Activated CD4-positive, alpha-beta T cell treated with anti-CD3 and anti-CD28 coated beads, Interleukin-2, amount 10 ng/mL, durations not matched to agents 7 days and 5 days (primary cell): ENCODE measurements at regions not wholly inside any gene's neighbourhood (a gene's known extent, or its start where the extent isn't known, plus 50 kb on each side); places are given as distances from the start of the nearest gene placed in this dataset.

ENCODE experiments used
- CTCF ChIA-PET: fragments of 350-600 bp; sonication (Branson Sonifier 250); formaldehyde crosslinking; loops from one replicate; lab custom pipeline; 2021; ENCODE audit warnings: antibody characterized with exemption; lab: Charles Lee
- POLR2A ChIA-PET: fragments of 350-600 bp; sonication (Branson Sonifier 250); formaldehyde crosslinking; loops from one replicate; lab custom pipeline; 2021; ENCODE audit warnings: antibody characterized with exemption; lab: Charles Lee
- DNase-seq: peaks from one replicate; pipeline ENCODE4 v3.0.0-alpha.2; 2020
- H3K27ac Mint-ChIP-seq: one replicate; pipeline ENCODE4 v1.8.0; 2021; ENCODE audit warnings: mild to moderate bottlenecking, moderate library complexity, mixed read lengths
- H3K27me3 Mint-ChIP-seq: one replicate; pipeline ENCODE4 v1.8.0; 2021; ENCODE audit warnings: mixed read lengths
- H3K36me3 Mint-ChIP-seq: one replicate; pipeline ENCODE4 v1.8.0; 2021; ENCODE audit warnings: low read depth, mixed read lengths
- H3K4me1 Mint-ChIP-seq: one replicate; pipeline ENCODE4 v1.8.0; 2021; ENCODE audit warnings: mixed read lengths
- H3K4me3 Mint-ChIP-seq: one replicate; pipeline ENCODE4 v1.8.0; 2021; ENCODE audit warnings: mild to moderate bottlenecking, moderate library complexity, mixed read lengths
- H3K9me3 Mint-ChIP-seq: one replicate; pipeline ENCODE4 v1.8.0; 2021; ENCODE audit warnings: mixed read lengths

DNA sequence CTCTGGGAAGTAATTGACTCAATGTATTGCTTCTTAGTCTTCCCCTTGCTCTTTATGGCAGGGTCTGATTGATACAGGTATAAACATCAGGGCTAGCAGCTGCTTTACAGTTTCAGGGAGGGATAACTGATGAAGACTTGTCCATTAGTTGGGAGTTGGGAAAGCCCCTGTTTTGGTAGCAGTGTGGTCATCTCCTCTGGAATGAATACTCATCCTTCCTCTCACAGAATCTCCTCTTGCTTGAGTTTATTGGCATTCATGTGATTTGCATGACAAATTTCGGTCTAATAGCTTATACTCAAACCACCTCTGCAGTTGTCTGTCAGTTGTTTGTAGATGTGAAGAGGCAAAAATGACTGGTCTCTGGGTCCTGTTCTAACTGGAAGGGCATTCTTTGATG lies 79.7 kb downstream of the FAT3 start:
- ChIA-PET CTCF (no interaction called here), POLR2A (no interaction called here)
- H3K27me3 Mint-ChIP-seq, result no peaks in the 10 kb centered on the region
- H3K9me3 Mint-ChIP-seq, result no peaks in the 10 kb centered on the region
- DNase-seq, result no peak
- H3K4me3 Mint-ChIP-seq, result no peak overlapping the region
- no peak overlapping the region for H3K27ac Mint-ChIP-seq
- no peaks in the 10 kb centered on the region for H3K36me3 Mint-ChIP-seq
- H3K4me1 Mint-ChIP-seq, result no peaks in the 10 kb centered on the region

DNA sequence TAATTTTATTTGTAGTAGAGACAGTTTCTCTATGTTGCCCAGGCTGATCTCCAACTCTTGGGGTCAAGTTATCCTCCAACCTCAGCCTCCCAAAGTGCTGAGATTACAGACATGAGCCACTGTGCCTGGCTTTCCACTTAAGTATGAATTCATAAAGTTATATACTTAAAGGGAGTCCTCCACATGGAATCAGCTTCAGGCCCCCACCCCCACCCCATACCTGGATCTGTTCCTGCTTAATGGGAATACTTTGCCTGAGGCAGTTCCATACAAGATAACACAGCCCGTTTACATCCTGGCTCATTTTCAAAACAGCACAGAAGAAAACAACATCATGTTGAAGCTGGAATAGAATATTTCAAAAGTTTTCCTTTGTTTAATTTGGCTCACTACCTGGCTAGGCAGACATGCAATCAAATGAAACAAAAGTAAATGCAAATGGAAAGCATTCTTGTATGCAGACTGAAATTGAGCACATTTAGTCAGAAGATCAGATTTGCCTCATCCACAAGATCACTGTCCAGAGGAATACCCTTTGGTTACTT lies 82.4 kb downstream of the FAT3 start:
- no peak overlapping the region for H3K4me3 Mint-ChIP-seq
- DNase-seq, result no peak
- POLR2A ChIA-PET, result no interaction called here
- H3K9me3 Mint-ChIP-seq, result no peaks in the 10 kb centered on the region
- CTCF ChIA-PET, result no interaction called here
- H3K27ac Mint-ChIP-seq, result no peak overlapping the region
- no peaks in the 10 kb centered on the region for H3K27me3 Mint-ChIP-seq
- H3K36me3 Mint-ChIP-seq, result no peaks in the 10 kb centered on the region
- H3K4me1 Mint-ChIP-seq, result no peaks in the 10 kb centered on the region

- CTCF ChIA-PET, result interaction anchor here (0.6 kb wide), 1 partner anchor 27 kb away, joined by 3 read pairs; no protein-coding TSS in a partner anchor
- POLR2A ChIA-PET, result no interaction called here
- no peak overlapping the region for H3K4me3 Mint-ChIP-seq
- no peak overlapping the region for H3K27ac Mint-ChIP-seq
- H3K36me3 Mint-ChIP-seq, result no peaks in the 10 kb centered on the region
- no peaks in the 10 kb centered on the region for H3K9me3 Mint-ChIP-seq
- no peaks in the 10 kb centered on the region for H3K4me1 Mint-ChIP-seq
- H3K27me3 Mint-ChIP-seq, result no peaks in the 10 kb centered on the region
- DNase-seq, result no peak
Measured at GRCh38 chr11:92308366-92308765, 83.7 kb downstream of the FAT3 start.

- H3K27me3 Mint-ChIP-seq, result no peaks in the 10 kb centered on the region
- ChIA-PET CTCF (no interaction called here), POLR2A (no interaction called here)
- no peaks in the 10 kb centered on the region for H3K4me1 Mint-ChIP-seq
- no peak for DNase-seq
- no peaks in the 10 kb centered on the region for H3K9me3 Mint-ChIP-seq
- H3K36me3 Mint-ChIP-seq, result no peaks in the 10 kb centered on the region
- no peak overlapping the region for H3K27ac Mint-ChIP-seq
- no peak overlapping the region for H3K4me3 Mint-ChIP-seq
Measured at GRCh38 chr11:92311616-92312449, 87.2 kb downstream of the FAT3 start.

- H3K9me3 Mint-ChIP-seq, result no peaks in the 10 kb centered on the region
- H3K36me3 Mint-ChIP-seq, result no peaks in the 10 kb centered on the region
- ChIA-PET CTCF (no interaction called here), POLR2A (no interaction called here)
- H3K27ac Mint-ChIP-seq, result no peak overlapping the region
- no peak for DNase-seq
- H3K27me3 Mint-ChIP-seq, result no peaks in the 10 kb centered on the region
- H3K4me1 Mint-ChIP-seq, result no peaks in the 10 kb centered on the region
- H3K4me3 Mint-ChIP-seq, result no peak overlapping the region
Measured at GRCh38 chr11:92313784-92314183, 89.2 kb downstream of the FAT3 start.

GRCh38 chr11:92314499-92314898 lies 89.9 kb downstream of the FAT3 start:
- Mint-ChIP-seq H3K27ac (no peak overlapping the region), H3K4me3 (no peak overlapping the region), H3K36me3 (no peaks in the 10 kb centered on the region), H3K4me1 (no peaks in the 10 kb centered on the region), H3K27me3 (no peaks in the 10 kb centered on the region), H3K9me3 (no peaks in the 10 kb centered on the region)
- CTCF ChIA-PET, result no interaction called here
- POLR2A ChIA-PET, result no interaction called here
- no peak for DNase-seq

DNA sequence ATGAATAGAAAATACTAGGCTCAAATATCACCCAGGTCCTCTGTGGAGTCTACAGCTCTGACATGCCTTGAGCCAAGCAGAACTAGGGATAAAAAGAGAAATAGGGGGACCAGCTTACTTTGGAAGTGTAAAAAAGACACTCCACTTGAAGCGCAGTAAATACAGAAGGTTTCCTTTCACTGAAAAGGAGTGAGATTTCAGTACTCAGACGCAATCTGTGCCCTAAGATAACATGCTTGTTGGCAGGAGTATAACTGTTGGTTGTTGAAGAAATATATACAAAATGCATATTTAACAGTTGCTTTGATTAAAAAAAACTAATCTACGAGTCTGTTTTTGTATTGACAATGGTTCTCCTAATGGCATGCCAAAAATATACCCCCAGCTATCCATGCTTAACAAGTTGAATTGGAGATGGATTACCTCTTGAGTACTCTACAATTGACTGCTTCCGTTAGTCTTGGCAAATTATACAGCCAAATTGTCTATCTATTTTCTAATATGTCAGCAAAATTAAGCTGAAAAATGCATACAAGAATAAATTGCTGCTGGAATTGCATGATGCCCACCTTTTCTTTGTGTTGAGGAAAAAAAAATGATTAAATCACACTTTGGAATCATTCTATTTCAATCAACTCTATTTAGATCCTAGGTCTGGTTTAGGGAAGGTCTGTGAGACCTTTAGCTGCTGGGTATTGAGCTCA lies 91.6 kb downstream of the FAT3 start:
- Mint-ChIP-seq H3K36me3 (no peaks in the 10 kb centered on the region), H3K4me1 (no peaks in the 10 kb centered on the region), H3K9me3 (no peaks in the 10 kb centered on the region), H3K27me3 (no peaks in the 10 kb centered on the region), H3K27ac (no peak overlapping the region), H3K4me3 (no peak overlapping the region)
- DNase-seq, result no peak
- ChIA-PET CTCF (interaction anchor here (0.5 kb wide), 1 partner anchor 968 kb away, joined by 3 read pairs; no protein-coding TSS in a partner anchor), POLR2A (no interaction called here)

DNA sequence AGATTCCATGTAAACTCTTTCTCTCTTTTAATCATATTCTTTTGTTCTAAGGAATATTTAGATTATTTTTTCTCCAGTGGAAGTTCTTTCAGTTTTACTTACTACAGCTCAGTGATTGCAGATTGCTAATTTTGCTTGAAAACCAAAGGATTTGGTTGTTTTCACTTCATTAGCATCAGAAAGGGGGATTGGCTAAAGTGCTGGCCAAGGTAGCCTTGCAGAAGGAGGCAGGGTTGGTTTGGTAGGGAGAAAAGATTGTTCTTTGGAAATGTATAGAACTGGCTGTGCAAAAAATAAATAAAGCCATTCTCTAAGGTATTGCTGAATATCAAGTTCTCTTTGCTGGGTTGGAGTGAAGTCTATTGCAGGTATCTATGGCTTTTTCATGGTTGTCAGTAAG lies 92.6 kb downstream of the FAT3 start:
- ChIA-PET POLR2A (no interaction called here), CTCF (no interaction called here)
- Mint-ChIP-seq H3K27me3 (no peaks in the 10 kb centered on the region), H3K27ac (no peak overlapping the region), H3K36me3 (no peaks in the 10 kb centered on the region), H3K4me1 (no peaks in the 10 kb centered on the region), H3K4me3 (no peak overlapping the region), H3K9me3 (no peaks in the 10 kb centered on the region)
- no peak for DNase-seq

- no peak for DNase-seq
- no peak overlapping the region for H3K4me3 Mint-ChIP-seq
- H3K27ac Mint-ChIP-seq, result no peak overlapping the region
- no peaks in the 10 kb centered on the region for H3K4me1 Mint-ChIP-seq
- H3K36me3 Mint-ChIP-seq, result no peaks in the 10 kb centered on the region
- CTCF ChIA-PET, result no interaction called here
- H3K9me3 Mint-ChIP-seq, result no peaks in the 10 kb centered on the region
- POLR2A ChIA-PET, result no interaction called here
- H3K27me3 Mint-ChIP-seq, result no peaks in the 10 kb centered on the region
Measured at GRCh38 chr11:92317721-92318120, 93.1 kb downstream of the FAT3 start.

DNA sequence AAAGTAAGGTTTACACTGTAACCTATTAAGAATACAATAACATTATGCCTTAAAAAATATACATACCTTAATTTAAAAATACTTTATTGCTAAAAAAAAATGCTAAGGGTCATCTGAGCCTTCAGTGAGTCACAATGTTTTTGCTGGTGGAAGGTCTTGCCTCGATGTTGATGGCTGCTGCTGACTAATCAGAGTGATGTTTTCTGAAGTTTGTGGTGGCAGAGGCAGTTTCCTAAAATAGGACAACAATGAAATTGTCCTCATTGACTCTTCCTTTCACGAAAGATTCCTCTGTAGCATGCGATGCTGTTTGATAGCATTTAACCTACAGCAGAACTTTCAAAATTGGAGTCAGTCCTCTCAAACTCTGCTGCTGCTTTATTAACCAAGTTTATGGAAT lies 97.6 kb downstream of the FAT3 start:
- Mint-ChIP-seq H3K4me1 (no peaks in the 10 kb centered on the region), H3K36me3 (no peaks in the 10 kb centered on the region), H3K9me3 (no peaks in the 10 kb centered on the region), H3K4me3 (no peak overlapping the region), H3K27me3 (no peaks in the 10 kb centered on the region), H3K27ac (no peak overlapping the region)
- POLR2A ChIA-PET, result no interaction called here
- CTCF ChIA-PET, result no interaction called here
- no peak for DNase-seq

DNA sequence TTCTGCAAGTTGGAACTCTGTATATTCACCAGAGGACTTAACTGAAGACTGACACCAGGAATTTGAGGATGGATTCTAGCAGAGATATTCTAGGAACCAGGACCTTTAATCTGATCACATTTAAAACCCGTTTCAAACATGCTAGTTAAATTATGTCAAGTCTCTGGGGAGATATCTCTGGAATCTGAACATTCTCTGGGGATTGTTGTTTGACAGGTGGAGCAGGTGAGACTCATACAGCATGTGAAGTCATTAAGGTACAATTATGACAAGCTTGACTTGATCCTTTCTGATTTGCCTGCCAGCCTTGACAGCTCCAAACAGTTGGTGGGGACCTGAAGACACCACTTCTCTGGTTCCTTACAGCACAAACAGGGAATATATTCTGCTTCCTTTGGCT lies 100.3 kb downstream of the FAT3 start:
- no peak overlapping the region for H3K27ac Mint-ChIP-seq
- ChIA-PET POLR2A (no interaction called here), CTCF (interaction anchor here (0.5 kb wide), 1 partner anchor 1629 kb away, joined by 3 read pairs; no protein-coding TSS in a partner anchor)
- H3K27me3 Mint-ChIP-seq, result no peaks in the 10 kb centered on the region
- no peaks in the 10 kb centered on the region for H3K4me1 Mint-ChIP-seq
- H3K36me3 Mint-ChIP-seq, result no peaks in the 10 kb centered on the region
- H3K4me3 Mint-ChIP-seq, result no peak overlapping the region
- no peak for DNase-seq
- H3K9me3 Mint-ChIP-seq, result no peaks in the 10 kb centered on the region

GRCh38 chr11:92325416-92325815 lies 100.8 kb downstream of the FAT3 start:
- Mint-ChIP-seq H3K27me3 (no peaks in the 10 kb centered on the region), H3K4me1 (no peaks in the 10 kb centered on the region), H3K4me3 (no peak overlapping the region), H3K9me3 (no peaks in the 10 kb centered on the region), H3K27ac (no peak overlapping the region), H3K36me3 (no peaks in the 10 kb centered on the region)
- POLR2A ChIA-PET, result no interaction called here
- no peak for DNase-seq
- CTCF ChIA-PET, result interaction anchor here (0.5 kb wide), 1 partner anchor 1628 kb away, joined by 3 read pairs; no protein-coding TSS in a partner anchor

DNA sequence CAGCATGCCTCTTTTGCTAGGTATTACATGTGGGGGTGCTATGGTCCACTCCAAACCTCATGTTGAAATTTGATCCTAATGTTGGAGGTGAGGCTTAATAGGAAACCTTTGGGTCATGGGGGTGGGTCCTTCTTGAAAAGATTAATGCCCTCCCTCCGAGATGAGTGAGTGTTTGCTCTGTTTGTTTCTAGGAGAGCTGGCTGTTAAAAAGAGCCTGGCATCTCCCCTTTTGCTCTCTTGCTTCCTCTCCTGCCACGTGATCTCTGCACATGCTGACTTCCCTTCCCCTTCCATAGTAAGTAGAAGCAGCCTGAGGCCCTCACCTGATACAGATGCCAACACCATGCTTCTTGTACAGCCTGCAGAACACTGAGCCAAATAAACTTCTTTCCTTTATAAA lies 104.5 kb downstream of the FAT3 start:
- Mint-ChIP-seq H3K4me1 (no peaks in the 10 kb centered on the region), H3K4me3 (no peak overlapping the region), H3K9me3 (no peaks in the 10 kb centered on the region), H3K36me3 (no peaks in the 10 kb centered on the region), H3K27me3 (no peaks in the 10 kb centered on the region), H3K27ac (no peak overlapping the region)
- ChIA-PET CTCF (no interaction called here), POLR2A (no interaction called here)
- DNase-seq, result no peak
